ENCODE measurements at regions not wholly inside any gene's neighbourhood (a gene's known extent, or its start where the extent isn't known, plus 50 kb on each side); places are given as distances from the start of the nearest gene placed in this dataset.

DNA sequence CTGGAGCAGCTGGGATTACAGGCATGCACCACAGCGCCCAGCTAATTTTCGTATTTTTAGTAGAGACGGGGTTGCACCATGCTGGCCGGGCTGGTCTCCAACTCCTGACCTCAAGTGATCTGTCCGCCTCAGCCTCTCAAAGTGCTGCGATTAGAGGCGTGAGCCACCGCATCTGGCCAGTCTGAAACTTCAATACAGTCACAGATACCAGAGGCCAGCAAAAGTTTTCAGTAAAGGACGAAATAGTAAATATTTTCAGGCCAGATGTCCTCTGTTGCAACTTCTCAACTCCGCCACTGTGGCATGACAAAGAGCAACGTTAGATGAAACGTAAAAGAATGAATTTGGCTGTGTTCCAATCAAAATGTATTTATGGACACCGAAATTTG is 403.6 kb downstream of the MN1 start:
- TF ChIP-seq, protein P1, sequence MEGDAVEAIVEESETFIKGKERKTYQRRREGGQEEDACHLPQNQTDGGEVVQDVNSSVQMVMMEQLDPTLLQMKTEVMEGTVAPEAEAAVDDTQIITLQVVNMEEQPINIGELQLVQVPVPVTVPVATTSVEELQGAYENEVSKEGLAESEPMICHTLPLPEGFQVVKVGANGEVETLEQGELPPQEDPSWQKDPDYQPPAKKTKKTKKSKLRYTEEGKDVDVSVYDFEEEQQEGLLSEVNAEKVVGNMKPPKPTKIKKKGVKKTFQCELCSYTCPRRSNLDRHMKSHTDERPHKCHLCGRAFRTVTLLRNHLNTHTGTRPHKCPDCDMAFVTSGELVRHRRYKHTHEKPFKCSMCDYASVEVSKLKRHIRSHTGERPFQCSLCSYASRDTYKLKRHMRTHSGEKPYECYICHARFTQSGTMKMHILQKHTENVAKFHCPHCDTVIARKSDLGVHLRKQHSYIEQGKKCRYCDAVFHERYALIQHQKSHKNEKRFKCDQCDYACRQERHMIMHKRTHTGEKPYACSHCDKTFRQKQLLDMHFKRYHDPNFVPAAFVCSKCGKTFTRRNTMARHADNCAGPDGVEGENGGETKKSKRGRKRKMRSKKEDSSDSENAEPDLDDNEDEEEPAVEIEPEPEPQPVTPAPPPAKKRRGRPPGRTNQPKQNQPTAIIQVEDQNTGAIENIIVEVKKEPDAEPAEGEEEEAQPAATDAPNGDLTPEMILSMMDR (IDR thresholded peaks at IDR 0.05), result no peak
- TF ChIP-seq POLR2A (IDR thresholded peaks at IDR 0.05), result no peak

Data from Peyer's patch (tissue), 4 donors.